HG02840 (cell line): ENCODE measurements at regions not wholly inside any gene's neighbourhood (a gene's known extent, or its start where the extent isn't known, plus 50 kb on each side); places are given as distances from the start of the nearest gene placed in this dataset.

ENCODE experiments used
- ATAC-seq: cut with Tn5 transposase; IDR thresholded peaks from one replicate; pipeline ENCODE4 v1.9.1; 2021; ENCODE audit warnings: mild to moderate bottlenecking, moderate library complexity, moderate number of reproducible peaks; ENCODE audit not compliant: unreplicated experiment, low FRiP score

GRCh38 chr5:67301285-67301903, 104.8 kb upstream of the CD180 start:
- ATAC-seq, result no peak

GRCh38 chr5:67300326-67300725, 103.7 kb upstream of the CD180 start:
- ATAC-seq, result no peak

GRCh38 chr5:67299231-67299735, 102.7 kb upstream of the CD180 start:
- ATAC-seq, result no peak

GRCh38 chr5:67297802-67298532, 101.4 kb upstream of the CD180 start:
- no peak for ATAC-seq

- no peak for ATAC-seq
These were observed 100.8 kb upstream of the CD180 start for GRCh38 chr5:67297376-67297775.

GRCh38 chr5:67294266-67294938, 97.8 kb upstream of the CD180 start:
- ATAC-seq, result no peak

GRCh38 chr5:67293226-67293625, 96.6 kb upstream of the CD180 start:
- ATAC-seq, result no peak

GRCh38 chr5:67292201-67292940, 95.8 kb upstream of the CD180 start:
- no peak for ATAC-seq

GRCh38 chr5:67291671-67292070, 95.1 kb upstream of the CD180 start:
- ATAC-seq, result no peak

GRCh38 chr5:67291066-67291465, 94.5 kb upstream of the CD180 start:
- no peak for ATAC-seq

GRCh38 chr5:67290655-67291054, 94.1 kb upstream of the CD180 start:
- no peak for ATAC-seq

- ATAC-seq, result no peak
These were observed 93.3 kb upstream of the CD180 start for GRCh38 chr5:67289763-67290521.

GRCh38 chr5:67287510-67288268, 91.1 kb upstream of the CD180 start:
- no peak for ATAC-seq

GRCh38 chr5:67286006-67286405, 89.4 kb upstream of the CD180 start:
- ATAC-seq, result no peak

GRCh38 chr5:67283988-67284487, 87.4 kb upstream of the CD180 start:
- no peak for ATAC-seq

GRCh38 chr5:67283275-67283987, 86.8 kb upstream of the CD180 start:
- ATAC-seq, result no peak

- no peak for ATAC-seq
These were observed 85.3 kb upstream of the CD180 start for GRCh38 chr5:67281874-67282273.

- no peak for ATAC-seq
These were observed 77.2 kb upstream of the CD180 start for GRCh38 chr5:67273689-67274356.
